Ovary (tissue), 7 donors: ENCODE measurements at regions not wholly inside any gene's neighbourhood (a gene's known extent, or its start where the extent isn't known, plus 50 kb on each side); places are given as distances from the start of the nearest gene placed in this dataset.

Experiments
- DNase-seq, 5 donors: peaks; one replicate each; pipeline ENCODE4 v3.0.0-alpha.2; 2019 to 2020
- H3K27ac ChIP-seq, 2 donors: fragments of 200-600 bp; one replicate each; pipeline versions ENCODE4 v1.5.1 to v1.8.0; 2019 to 2022
- H3K27me3 ChIP-seq: fragments of 200-600 bp; one replicate; pipeline ENCODE4 v1.8.0; 2022
- H3K36me3 ChIP-seq: fragments of 200-600 bp; sonication (generic); one replicate; pipeline ENCODE4 v1.5.1; 2019
- H3K4me1 ChIP-seq: one replicate; pipeline ENCODE4 v1.8.1; 2013; ENCODE audit warnings: mild to moderate bottlenecking, moderate library complexity; ENCODE audit not compliant: insufficient read depth
- H3K4me3 ChIP-seq: fragments of 200-600 bp; sonication (generic); one replicate; pipeline ENCODE4 v1.5.1; 2017
- H3K9me3 ChIP-seq, 2 donors: fragments of 200-600 bp in 1 of 2; sonication (generic) in 1 of 2; one replicate each; pipeline versions ENCODE4 v1.5.1 to v1.8.1; 2013 to 2019; ENCODE audit warnings: mild to moderate bottlenecking in 1 of 2, moderate library complexity in 1 of 2
- CTCF ChIP-seq, 3 donors: fragments of 450-650 bp in 2 of 3; fragments of 200-600 bp in 1 of 3; IDR thresholded peaks; one replicate each; pipeline versions ENCODE4 v1.5.1 to v1.8.0; 2016 to 2022; ENCODE audit warnings: antibody characterized with exemption in 3 of 3, mild to moderate bottlenecking in 1 of 3
- EP300 ChIP-seq: sonication (generic); formaldehyde crosslinking; IDR thresholded peaks from one replicate; pipeline ENCODE4 v1.6.1; 2017; ENCODE audit warnings: antibody characterized with exemption
- POLR2A ChIP-seq: fragments of 450-650 bp; IDR thresholded peaks from one replicate; pipeline ENCODE4 v1.6.1; 2017; ENCODE audit warnings: antibody characterized with exemption, mild to moderate bottlenecking, moderate library complexity
- WGBS, 3 donors: extraction: QIAGEN DNeasy Blood & Tissue Kit in 1 of 3; methylation state at CpG; one replicate each; pipeline versions ENCODE4 v1.1.5 to v1.1.7; 2013 to 2017; 5-methylcytosine and 5-hydroxymethylcytosine counted together
- intact Hi-C, 4 donors: fragments of 100-400 bp; cut with DNase I; formaldehyde crosslinking; loops; one replicate each; pipeline versions ENCODE4 v1.11.0 to v1.15.1; 2022 to 2023
- donor health status: DM: no; HTN: no; CAD: no; lungs with moderate emphysema.
- donor health status: DM: no; HTN: no; CAD: no.
- donor health status: Bipolar disorder and iron deficiency.
- donor health status: DM: no; HTN: no; CAD: no.
- donor health status: DM: yes; HTN: yes; CAD: no.

GRCh38 chr4:181140037-181140603 is 1103.1 kb upstream of the TENM3 start:
- DNase-seq: no peak
- no peak for TF ChIP-seq EP300
- TF ChIP-seq POLR2A: no peak
- TF ChIP-seq CTCF (IDR thresholded peaks at IDR 0.05): no peak
- no peaks in the 10 kb centered on the region for H3K4me1 ChIP-seq
- no peaks in the 10 kb centered on the region for H3K27me3 ChIP-seq
- no peak overlapping the region for H3K27ac ChIP-seq
- H3K9me3 ChIP-seq: no peaks in the 10 kb centered on the region
- WGBS, 3 donors: 16 to 31% (median 22%) methylated on average over 6 of the region's 6 CpGs
- no peak overlapping the region for H3K4me3 ChIP-seq
- intact Hi-C loops: loop anchor here in 1 of 4 donors (10.0 kb wide), 1 partner anchor 1665 kb away; no protein-coding TSS in a partner anchor
- H3K36me3 ChIP-seq: no peaks in the 10 kb centered on the region

- H3K4me1 ChIP-seq: no peaks in the 10 kb centered on the region
- H3K4me3 ChIP-seq: no peak overlapping the region
- no peaks in the 10 kb centered on the region for H3K36me3 ChIP-seq
- no peak overlapping the region for H3K27ac ChIP-seq
- DNase-seq: peak; percentile 42 to 81 (median 71)
- H3K27me3 ChIP-seq: no peaks in the 10 kb centered on the region
- whole genome bisulfite sequencing, 3 donors: 1 to 2% (median 1%) methylated on average over 7 of the region's 7 CpGs
- intact Hi-C loops: loop anchor here in 1 of 4 donors (10.0 kb wide), 1 partner anchor 1661 kb away; no protein-coding TSS in a partner anchor
- H3K9me3 ChIP-seq: no peaks in the 10 kb centered on the region
- no peak for TF ChIP-seq EP300
- peak; percentile 31 to 53 (median 44) for TF ChIP-seq CTCF (IDR thresholded peaks at IDR 0.05)
Measured at GRCh38 chr4:181143250-181143854, 1099.8 kb upstream of the TENM3 start.

GRCh38 chr4:181146051-181146450 is 1097.2 kb upstream of the TENM3 start:
- H3K4me1 ChIP-seq: no peaks in the 10 kb centered on the region
- intact Hi-C loops: loop anchor here in 1 of 4 donors (10.0 kb wide), 1 partner anchor 1659 kb away; no protein-coding TSS in a partner anchor
- TF ChIP-seq CTCF (IDR thresholded peaks at IDR 0.05): no peak
- no peak for TF ChIP-seq EP300
- TF ChIP-seq POLR2A: no peak
- no peak overlapping the region for H3K27ac ChIP-seq
- no peaks in the 10 kb centered on the region for H3K27me3 ChIP-seq
- DNase-seq: no peak
- no peaks in the 10 kb centered on the region for H3K9me3 ChIP-seq
- WGBS, 3 donors: 50 to 79% (median 69%) methylated on average over 1 of the region's 1 CpG
- no peaks in the 10 kb centered on the region for H3K36me3 ChIP-seq
- no peak overlapping the region for H3K4me3 ChIP-seq

- DNase-seq: no peak
- Histone ChIP-seq H3K4me3 (no peak overlapping the region), H3K27me3 (no peaks in the 10 kb centered on the region), H3K4me1 (no peaks in the 10 kb centered on the region), H3K9me3 (no peaks in the 10 kb centered on the region), H3K36me3 (no peaks in the 10 kb centered on the region), H3K27ac (no peak overlapping the region)
- no peak for TF ChIP-seq EP300
- WGBS, 3 donors: 84 to 89% (median 88%) methylated on average over 13 of the region's 13 CpGs
- intact Hi-C loops: loop anchor here in 1 of 4 donors (10.0 kb wide), 1 partner anchor 1657 kb away; no protein-coding TSS in a partner anchor
Measured at GRCh38 chr4:181147416-181147951, 1095.7 kb upstream of the TENM3 start.

GRCh38 chr4:181148470-181148869 is 1094.7 kb upstream of the TENM3 start:
- intact Hi-C loops: loop anchor here in 1 of 4 donors (10.0 kb wide), 1 partner anchor 1656 kb away; no protein-coding TSS in a partner anchor
- TF ChIP-seq CTCF (IDR thresholded peaks at IDR 0.05): no peak
- no peak for TF ChIP-seq POLR2A
- TF ChIP-seq EP300: no peak
- Histone ChIP-seq H3K36me3 (no peaks in the 10 kb centered on the region), H3K4me1 (no peaks in the 10 kb centered on the region), H3K27me3 (no peaks in the 10 kb centered on the region), H3K9me3 (no peaks in the 10 kb centered on the region), H3K4me3 (no peak overlapping the region), H3K27ac (no peak overlapping the region)
- no peak for DNase-seq
- 46 to 59% (median 49%) methylated on average over 5 of the region's 5 CpGs for WGBS, 3 donors
